NCI-H446 treated with DMSO at 0.1 percent for 48 hours (cell line): ENCODE measurements at regions not wholly inside any gene's neighbourhood (a gene's known extent, or its start where the extent isn't known, plus 50 kb on each side); places are given as distances from the start of the nearest gene placed in this dataset.
"Not testable (repeated sequence)": the region's sequence is repeated elsewhere in the genome, so short reads cannot be mapped to it uniquely, and the experiment has no call there.

Experiments
- DNase-seq: peaks from one replicate; lab custom pipeline; 2025; lab: John Stamatoyannopoulos, UW

DNA sequence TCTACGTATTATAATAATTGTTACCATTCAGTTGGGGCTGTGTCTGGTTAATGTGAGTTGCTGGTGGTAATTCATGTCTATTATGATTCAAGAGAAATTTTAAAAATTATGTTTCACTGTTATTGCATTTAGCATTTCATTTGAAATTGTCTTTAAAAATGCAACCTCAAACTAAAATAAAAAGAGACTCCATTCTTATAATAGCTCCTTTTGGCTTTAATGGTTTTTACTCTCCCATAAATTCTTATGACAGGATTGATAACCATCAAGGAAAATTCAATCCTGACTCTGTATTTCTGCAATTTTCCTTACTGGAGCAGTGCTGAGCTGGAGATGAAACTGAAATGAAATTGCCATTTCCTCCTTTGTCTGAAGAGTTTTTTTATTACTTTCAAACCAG, 262.7 kb downstream of the REEP3 start:
- DNase-seq = no peak

- DNase-seq = peak; percentile 62
Observed at GRCh38 chr10:63788152-63788821, 267.1 kb downstream of the REEP3 start.

DNA sequence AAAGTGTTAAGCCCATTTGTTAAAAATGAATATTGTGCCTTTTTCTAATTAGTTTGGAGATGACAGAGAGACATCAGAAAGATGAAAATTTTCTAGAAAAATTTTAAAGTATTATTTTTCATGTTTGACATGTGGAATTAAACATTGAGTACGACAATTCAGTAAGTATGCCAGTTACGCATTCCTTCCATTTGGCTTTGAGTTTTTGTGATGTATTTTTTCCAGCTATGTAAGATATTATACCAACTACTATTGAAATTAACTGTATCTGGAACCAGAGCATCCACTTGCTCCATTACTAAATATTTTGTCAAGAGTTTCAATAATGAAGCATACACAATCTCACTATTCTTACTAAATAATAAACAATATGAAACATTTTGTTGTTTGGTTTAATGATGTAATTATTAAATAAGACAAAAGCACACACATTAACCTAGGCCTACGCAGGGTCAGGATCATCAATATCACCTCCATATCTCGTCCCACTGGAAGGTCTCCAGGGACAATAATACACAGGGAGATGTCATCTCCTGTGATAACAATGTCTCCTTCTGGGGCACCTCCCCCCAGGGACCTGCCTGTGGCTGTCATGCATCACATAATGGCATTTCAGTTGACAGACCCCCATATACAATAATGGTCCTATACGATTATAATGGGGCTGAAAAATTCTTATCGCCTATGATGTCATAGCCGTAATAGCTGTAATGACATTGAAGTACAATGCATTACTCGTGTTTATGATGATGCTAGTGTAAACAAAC, 274.1 kb downstream of the REEP3 start:
- DNase-seq = no peak

DNA sequence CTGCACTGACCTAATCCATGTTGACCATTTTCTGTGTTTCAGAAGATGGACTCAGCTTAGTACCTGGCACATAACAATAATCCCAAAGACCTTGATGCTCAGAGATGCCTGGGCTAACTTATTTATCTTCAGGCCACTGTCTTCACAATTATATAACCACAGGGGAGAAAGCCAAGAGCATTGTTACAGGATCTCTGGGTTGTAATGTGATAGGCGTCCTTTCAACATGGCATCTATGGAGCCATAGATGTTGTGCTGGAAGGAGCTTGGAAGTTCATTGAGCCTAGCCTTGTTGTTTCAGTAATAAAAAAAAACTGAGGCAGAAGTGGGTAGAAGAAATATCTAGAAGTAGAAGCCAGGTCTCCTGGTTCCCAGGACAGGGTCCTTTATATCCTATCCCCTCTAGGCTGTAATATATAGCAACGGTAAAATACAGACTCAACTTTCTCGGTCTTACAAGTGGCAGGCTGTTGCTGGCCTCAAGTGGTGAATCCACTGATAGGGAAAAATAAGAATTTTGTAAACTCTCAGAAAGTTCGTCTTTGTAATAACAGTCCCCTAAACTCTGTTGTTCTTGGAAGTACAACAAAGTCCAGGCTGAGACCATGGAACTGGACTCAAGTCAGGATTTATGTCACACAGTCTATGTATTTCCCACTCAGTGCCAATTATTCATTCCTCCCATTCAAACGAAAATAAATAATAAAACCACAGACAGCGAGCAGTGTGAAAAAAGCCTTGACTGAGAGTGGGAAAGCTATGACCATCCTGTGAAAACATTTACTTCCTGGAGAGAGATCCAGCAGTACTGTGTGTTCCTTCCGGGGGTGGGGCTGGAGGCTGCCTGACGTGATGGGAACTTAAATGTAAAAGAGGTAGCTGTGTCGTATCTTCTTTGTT, 277.6 kb downstream of the REEP3 start:
- DNase-seq = no peak

- DNase-seq = no peak
Observed at GRCh38 chr10:63799521-63800300, 278.5 kb downstream of the REEP3 start.

DNA sequence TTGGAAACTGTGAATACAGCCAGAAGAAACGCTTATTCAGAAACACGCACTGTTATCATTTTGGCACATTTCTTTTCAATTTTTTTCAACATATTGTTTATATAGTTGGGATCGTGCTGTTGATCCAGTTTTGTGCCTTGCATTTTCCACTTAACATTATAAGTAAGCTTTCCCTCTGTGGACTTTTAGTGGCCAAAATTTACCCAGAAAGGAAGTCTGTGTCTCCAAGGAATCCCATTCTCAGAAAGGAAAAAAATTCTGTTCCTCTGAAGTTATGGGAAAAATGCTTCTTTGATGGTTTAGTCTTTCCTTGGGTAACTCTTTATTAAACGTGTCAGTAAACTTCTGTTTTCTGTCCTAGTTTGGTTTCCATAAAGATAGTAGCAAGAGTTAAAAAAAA, 280.0 kb downstream of the REEP3 start:
- DNase-seq = no peak

GRCh38 chr10:63806330-63806729, 285.1 kb downstream of the REEP3 start:
- no peak for DNase-seq

DNA sequence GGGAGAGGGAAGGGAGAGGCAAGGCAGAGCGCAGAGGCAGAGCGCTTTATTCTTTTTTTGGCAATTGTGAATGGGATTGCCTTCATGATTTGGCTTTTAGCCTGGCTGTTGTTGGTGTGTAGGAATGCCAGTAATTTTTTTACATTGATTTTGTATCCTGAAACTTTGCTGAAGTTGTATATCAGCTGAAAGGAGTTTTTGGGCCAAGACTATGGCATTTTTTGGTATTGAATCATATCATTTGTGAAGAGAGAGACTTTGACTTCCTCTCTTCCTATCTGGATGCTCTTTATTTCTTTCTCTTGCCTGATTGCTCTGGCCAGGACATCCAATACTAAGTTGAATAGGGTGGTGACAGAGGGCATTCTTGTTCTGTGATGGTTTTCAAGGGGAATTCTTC, 291.3 kb downstream of the REEP3 start:
- DNase-seq = no peak

- DNase-seq = peak; percentile 43
Observed at GRCh38 chr10:63819753-63820329, 298.6 kb downstream of the REEP3 start.

- DNase-seq = no peak
Observed at GRCh38 chr10:63822496-63822895, 301.3 kb downstream of the REEP3 start.

DNA sequence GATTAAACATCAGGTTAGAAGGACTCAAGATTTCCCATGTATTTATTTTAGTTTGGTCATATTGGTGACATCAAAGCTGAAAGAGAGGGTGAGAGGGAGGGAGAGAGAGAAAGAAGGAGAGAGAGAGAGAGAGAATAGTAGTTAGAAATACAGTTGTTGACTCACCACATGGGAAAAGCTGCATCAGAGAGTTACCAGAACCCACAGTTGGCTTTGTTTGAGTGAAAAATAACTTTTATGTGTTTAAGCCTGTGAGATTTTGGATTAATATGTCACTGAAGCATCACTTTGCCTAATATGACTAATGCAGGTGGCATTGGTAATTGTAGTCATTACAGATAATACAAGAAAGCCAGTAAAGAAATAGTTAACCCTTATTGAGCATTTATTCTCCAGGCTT, 303.9 kb downstream of the REEP3 start:
- DNase-seq = no peak

DNA sequence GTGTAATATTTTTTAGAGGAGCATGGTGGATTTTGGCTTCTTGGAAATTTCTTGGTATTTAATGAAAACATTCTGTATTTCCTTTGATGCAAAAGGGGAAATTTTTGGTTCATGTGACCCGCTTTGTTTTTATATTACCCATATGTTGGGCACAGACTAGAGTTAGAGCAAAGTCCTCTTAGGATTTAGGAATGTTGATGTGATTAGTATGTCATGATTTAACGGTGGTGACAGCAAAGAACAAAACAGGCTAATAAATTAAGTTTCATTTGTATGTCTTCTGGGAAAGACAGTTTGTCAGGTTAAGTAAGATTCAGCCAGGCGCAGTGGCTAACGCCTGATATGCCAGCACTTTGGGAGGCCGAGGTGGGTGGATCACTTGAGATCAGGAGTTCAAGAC, 304.6 kb downstream of the REEP3 start:
- DNase-seq = no peak

GRCh38 chr10:63827018-63827417, 305.8 kb downstream of the REEP3 start:
- not testable (repeated sequence) for DNase-seq

DNA sequence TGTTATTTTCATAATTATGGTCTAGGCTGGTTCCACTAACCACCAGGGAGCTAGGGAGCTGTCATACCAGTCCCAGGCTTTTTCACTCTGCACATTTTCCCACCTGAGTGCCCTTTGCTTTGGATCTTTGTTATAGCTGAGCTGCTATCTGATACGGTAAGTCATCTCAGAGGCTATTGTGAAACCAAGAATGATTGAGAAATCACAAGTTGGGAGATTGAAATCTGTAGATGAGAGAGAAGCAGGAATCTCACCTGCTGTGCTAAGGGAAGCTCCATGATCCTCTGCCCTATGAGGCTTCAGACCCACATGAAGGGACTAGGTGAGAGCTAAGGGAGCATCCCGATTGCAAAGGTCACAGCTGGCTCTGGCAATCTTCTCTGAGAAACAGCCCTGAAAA, 307.8 kb downstream of the REEP3 start:
- DNase-seq = no peak

GRCh38 chr10:63829573-63830149, 308.5 kb downstream of the REEP3 start:
- no peak for DNase-seq

DNA sequence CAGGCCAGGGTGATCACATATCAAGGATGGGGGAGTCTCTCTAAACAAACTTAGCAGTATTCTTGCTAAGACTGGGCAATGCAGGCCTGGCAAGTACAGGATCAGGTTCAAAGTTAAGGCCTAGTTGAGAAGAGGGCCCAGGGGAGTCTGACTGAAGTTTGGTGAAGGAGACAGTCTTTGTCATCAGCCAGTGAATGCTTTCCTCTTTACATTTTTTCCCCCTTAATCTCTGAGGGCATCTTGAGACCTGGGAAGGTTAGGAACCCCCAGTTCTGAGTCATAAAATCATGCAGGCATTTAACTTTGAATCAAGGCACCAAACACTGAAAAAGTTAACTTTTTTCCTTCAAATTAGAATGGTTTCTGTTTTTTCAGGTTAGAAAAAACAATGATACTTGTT, 311.5 kb downstream of the REEP3 start:
- DNase-seq = no peak

DNA sequence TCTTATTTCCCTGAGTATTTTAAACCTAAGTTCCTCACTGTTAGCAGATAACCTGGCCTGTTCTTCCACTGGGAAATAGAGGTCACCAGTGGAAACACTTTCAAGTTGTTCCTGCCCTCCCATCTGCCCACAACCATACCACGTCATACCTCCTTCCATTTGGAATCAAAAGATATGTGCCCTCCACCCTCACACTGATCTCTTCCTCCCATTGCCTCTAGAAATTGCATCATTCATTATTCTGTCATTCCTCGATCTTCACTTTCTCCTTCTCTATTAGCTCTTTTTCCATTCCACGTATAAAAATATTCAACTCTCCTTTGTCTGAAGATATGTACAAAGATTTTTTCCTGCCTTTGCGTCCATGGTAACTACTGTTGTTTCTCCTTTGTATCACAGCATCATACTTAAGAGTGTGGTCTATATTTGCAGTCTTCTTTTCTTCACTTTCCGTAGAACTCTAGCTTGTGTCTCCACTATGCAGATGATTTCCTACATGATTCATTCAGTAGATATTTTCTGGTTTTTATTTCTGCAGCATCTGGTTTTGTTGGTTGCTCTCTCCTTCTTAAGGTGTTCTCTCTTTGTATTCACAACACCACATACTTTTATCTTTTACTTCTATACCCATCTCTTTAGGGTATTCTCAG, 312.3 kb downstream of the REEP3 start:
- DNase-seq = no peak

- no peak for DNase-seq
Observed at GRCh38 chr10:63836666-63837442, 315.7 kb downstream of the REEP3 start.

DNA sequence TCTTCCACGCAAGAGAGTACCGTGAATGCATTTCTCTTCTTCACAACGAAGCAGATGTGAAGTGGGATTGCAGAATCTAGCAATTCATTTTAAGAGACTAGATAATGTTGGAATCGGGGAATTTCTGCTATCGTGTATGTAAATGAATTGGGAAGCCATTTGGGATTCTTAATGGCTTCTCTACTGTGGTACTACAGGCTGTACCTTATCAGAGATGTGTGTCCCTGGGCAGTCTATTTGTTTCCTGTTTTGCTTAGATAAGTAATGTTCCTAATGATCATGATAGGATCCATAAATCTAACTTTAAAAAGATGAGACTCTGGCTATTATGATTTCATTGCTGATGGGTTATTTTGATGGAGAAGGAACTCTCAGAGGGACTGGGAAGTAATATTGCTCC, 320.6 kb downstream of the REEP3 start:
- no peak for DNase-seq

- DNase-seq = no peak
Observed at GRCh38 chr10:63843107-63843506, 321.9 kb downstream of the REEP3 start.
